GM21717 (cell line): ENCODE measurements at regions not wholly inside any gene's neighbourhood (a gene's known extent, or its start where the extent isn't known, plus 50 kb on each side); places are given as distances from the start of the nearest gene placed in this dataset.
"Not testable (repeated sequence)": the region's sequence is repeated elsewhere in the genome, so short reads cannot be mapped to it uniquely, and the experiment has no call there.

Experiments
- ATAC-seq: cut with Tn5 transposase; IDR thresholded peaks from one replicate; pipeline ENCODE4 v1.9.1; 2021; ENCODE audit warnings: mild to moderate bottlenecking, moderate library complexity; ENCODE audit not compliant: unreplicated experiment

GRCh38 chr16:86737083-86737482 is 158.7 kb downstream of the FOXL1 start:
- no peak for ATAC-seq

GRCh38 chr16:86738322-86738721 is 160.0 kb downstream of the FOXL1 start:
- ATAC-seq, result not testable (repeated sequence)

- no peak for ATAC-seq
Observed at GRCh38 chr16:86739178-86739577, 160.8 kb downstream of the FOXL1 start.

DNA sequence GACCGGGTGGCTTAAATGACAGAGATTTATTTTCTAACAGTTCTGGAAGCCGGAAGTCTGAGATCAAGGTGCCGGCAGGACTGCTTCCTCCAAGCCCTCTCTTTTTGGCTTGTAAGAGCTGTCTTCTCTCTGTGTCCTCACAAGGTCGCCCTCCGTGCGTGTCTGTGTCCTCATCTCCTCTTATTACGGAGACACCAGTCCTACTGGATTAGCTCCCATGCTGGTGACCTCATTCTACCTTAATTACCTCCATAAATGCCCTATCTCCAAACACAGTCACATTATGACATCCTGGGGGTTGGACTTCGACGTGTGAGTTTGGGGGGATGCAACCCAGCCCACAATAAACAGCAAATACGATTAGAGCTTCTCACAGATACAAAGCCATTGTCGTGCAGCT is 161.5 kb downstream of the FOXL1 start:
- ATAC-seq, result no peak

- no peak for ATAC-seq
Observed at GRCh38 chr16:86740298-86740697, 161.9 kb downstream of the FOXL1 start.

DNA sequence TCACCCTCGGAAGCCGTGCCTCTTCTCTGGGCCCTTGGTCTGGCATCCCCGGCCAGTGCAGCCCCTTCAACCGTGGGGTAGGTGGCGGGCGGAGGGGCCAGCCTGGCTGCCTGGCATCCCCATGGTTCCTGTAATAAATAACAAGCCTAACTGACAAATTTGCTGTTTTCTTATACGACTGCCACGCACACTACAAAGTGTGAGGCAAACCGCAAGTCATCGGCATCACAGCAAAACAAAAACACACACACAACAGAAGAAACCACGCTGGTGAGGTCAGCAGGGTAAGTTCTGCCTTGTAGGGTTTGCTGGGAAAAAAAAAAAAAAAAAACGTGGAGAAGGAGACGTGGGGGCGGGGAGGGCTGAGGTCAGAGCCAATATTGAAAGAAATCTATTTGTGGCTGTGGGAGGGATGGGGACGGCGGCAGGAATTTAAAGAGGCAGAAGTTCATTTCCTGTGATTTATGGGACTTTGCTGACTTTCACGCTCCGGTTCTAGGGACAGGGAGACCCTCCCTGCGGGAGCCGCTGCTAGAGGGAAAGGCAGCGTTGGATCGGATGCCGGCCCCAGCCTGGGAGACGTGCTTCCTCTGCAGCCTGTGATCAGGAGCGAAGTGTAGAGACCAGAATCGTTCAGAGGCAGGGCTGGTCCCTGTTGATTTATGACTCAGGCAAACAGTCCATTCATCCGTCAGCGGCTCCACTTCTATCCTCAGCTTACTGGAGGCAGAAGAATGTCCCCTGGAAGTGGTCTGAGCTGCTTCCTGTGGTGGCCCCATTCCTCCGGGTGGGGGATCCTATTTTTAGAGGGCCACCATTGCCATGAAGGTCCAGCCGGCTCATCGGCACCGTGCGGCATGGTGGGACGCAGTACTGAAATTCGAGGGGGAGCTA is 162.8 kb downstream of the FOXL1 start:
- no peak for ATAC-seq

GRCh38 chr16:86747761-86748160 is 169.4 kb downstream of the FOXL1 start:
- ATAC-seq, result no peak

GRCh38 chr16:86748652-86749051 is 170.3 kb downstream of the FOXL1 start:
- no peak for ATAC-seq

- no peak for ATAC-seq
Observed at GRCh38 chr16:86751076-86752030, 173.0 kb downstream of the FOXL1 start.

GRCh38 chr16:86752582-86753175 is 174.3 kb downstream of the FOXL1 start:
- no peak for ATAC-seq

DNA sequence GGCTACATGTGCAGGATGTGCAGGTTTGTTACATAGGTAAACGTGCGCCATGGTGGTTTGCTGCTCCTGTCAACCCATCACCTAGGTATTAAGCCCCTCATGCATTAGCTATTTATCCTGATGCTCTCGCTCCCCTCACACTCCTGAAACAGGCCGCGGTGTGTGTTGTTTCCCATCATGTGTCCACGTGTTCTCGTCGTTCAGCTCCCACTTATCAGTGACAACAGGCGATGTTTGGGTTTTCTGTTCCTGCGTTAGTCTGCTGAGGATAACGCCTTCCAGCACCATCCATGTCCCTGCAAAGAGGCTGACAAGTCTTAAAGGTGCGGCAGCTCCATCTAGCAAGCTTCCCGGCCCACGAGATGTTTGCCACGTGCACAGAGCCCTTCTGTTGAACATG is 175.1 kb downstream of the FOXL1 start:
- ATAC-seq, result no peak

- ATAC-seq, result no peak
Observed at GRCh38 chr16:86755571-86756006, 177.2 kb downstream of the FOXL1 start.

- ATAC-seq, result no peak
Observed at GRCh38 chr16:86756882-86757703, 178.7 kb downstream of the FOXL1 start.

- no peak for ATAC-seq
Observed at GRCh38 chr16:86757704-86758040, 179.3 kb downstream of the FOXL1 start.

- no peak for ATAC-seq
Observed at GRCh38 chr16:86758932-86759331, 180.6 kb downstream of the FOXL1 start.

- ATAC-seq, result no peak
Observed at GRCh38 chr16:86761111-86762031, 183.0 kb downstream of the FOXL1 start.

GRCh38 chr16:86762095-86762494 is 183.7 kb downstream of the FOXL1 start:
- no peak for ATAC-seq

DNA sequence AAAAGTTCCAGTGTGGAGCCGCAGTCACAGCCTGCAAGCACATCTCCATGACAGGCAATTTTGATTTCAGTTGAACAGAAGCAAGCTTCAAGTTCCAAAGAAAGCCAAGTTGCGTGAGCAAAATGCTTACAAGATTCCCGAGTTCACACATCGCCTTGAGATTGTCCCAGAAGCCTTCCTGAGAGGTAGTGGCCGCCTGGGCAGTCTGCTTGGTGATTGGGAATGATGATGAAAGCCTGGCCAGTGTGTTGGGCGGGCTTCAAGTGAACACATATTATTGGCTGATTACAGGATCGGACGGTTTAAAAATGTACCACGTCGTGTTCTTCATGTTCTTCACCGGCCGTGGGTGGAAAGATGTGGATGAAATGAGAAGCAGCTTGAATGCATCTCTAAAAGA is 185.5 kb downstream of the FOXL1 start:
- no peak for ATAC-seq

DNA sequence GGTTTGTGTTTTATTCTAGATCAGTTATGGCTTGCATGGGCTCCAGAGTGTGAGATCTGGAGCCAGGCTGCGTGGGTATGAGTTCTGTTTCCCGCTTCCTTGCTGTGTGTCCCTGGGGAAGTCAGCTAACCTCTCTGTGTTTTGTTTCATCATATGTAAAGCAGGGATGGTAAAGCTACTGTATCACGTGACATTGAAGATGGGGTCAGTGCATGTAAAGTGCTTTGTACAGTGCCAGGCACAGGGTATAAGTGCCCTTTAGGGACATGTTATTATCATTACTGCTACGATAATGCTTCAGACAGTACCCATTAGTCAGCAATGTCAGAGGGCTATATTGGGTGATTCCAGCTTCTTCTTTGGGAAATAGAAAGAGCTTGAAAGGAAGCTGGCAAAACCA is 186.2 kb downstream of the FOXL1 start:
- ATAC-seq, result no peak
